ENCODE measurements at regions not wholly inside any gene's neighbourhood (a gene's known extent, or its start where the extent isn't known, plus 50 kb on each side); places are given as distances from the start of the nearest gene placed in this dataset.

GRCh38 chr5:40384782-40385390 is 294.8 kb upstream of the PTGER4 start:
- no peak for DNase-seq

GRCh38 chr5:40383749-40384651 is 295.7 kb upstream of the PTGER4 start:
- DNase-seq, result no peak

DNA sequence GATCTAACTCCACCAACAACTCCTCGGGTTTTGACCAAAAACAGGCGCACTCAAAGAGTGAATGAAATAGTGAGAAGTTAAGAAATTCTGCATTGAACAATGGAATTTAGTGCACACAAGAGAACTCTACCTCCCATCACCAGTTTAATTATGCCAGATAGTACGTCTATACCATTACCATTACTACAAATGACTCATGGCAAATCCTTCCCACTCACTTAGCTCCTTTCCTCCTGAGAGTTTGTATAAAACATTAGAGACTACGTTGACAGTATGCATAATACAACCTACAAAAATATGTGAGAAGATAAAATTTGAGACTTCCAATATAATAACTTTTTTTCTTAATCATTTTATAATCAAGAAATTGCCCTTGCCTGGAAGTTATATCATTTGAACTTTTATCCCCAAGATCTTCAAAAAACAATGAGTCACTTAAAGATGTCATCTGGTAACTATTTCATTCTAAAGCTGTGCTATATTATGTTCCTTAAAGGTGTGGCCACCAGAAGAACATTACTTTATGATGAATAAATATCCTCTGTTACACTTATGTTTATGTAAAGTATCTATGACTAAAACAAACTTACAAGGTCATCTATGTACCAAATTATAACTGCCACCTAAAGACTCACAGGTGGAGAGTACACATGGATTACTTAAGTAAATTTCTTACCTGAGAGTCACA is 297.9 kb upstream of the PTGER4 start:
- no peak for DNase-seq

DNA sequence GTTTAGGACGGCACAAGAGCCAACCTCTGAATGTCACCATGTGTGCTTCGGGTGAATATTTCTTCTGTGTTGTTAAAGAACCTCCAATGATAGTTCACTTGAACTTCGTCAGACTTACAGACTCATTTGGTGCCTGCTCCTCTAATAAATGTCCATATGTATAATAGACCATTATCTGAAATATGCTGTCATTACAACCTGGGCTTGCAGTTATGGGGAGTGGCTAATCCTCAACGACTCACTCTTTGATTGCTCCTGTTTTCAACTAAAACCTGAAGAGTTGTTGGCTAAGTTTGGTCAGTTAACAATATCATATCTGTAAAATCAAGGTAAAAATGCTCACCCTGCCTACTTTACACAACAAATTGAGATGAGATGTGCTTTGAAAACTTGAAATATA is 298.7 kb upstream of the PTGER4 start:
- no peak for DNase-seq

GRCh38 chr5:40378396-40379177 is 301.1 kb upstream of the PTGER4 start:
- DNase-seq, result no peak

DNA sequence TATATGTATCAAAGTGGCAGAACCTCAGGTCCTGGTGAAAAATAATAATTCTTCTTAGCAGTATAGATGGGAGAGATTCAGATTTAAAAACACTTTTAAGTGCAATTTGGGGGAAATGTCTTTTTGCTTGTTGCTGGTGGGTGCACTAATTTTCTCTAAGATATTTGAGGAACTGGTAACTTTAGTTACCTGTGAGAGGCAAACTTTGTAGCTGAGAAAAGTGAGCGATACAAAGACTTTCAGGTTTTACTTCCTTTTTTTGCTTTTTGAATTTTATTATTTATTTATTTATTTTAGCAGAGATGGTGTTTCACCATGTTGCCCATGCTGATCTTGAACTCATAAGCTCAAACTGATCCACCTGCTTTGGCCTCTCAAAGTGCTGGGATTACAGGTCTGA is 303.1 kb upstream of the PTGER4 start:
- DNase-seq, result no peak

GRCh38 chr5:40374853-40375252 is 304.9 kb upstream of the PTGER4 start:
- no peak for DNase-seq

GRCh38 chr5:40368200-40368599 is 311.5 kb upstream of the PTGER4 start:
- DNase-seq, result no peak

GRCh38 chr5:40367255-40367654 is 312.5 kb upstream of the PTGER4 start:
- no peak for DNase-seq

- DNase-seq, result no peak
Observed at GRCh38 chr5:40365342-40366330, 314.1 kb upstream of the PTGER4 start.

DNA sequence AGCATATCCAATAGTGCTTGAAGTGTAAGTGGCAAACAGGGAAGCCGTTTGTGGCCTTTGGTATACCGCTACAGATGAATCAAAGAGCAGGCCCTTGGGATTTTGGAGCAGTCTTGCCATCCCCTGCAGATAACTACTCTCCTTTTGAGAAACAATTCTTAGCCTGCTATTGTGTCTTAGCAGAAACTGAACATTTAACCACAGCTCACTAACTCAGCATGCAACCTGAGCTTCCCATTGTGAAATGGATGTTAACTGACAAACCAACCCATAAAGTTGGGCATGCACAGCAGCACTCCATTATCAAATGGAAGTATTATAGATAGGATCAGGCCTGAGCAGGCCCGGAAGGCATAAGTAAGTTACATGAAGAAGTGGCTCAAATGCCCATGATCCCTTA is 315.3 kb upstream of the PTGER4 start:
- no peak for DNase-seq

DNA sequence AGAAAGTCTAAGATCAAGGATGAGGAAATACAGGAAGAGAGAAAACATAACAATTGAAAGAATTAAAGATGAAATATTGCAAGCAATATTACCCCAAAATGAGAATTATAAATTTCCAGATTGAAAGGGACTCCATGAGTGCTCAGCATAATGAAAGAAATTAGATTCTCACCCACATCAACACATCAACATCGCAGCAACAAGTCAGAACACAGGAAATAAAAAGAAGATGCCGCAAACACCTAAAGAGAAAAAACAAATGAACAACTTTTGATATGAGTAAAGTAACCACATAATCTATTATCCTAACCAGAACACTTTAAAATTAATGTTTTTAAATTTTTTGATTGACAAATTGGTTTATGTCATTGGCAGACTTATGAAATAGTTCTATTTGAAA is 318.3 kb upstream of the PTGER4 start:
- DNase-seq, result no peak

DNA sequence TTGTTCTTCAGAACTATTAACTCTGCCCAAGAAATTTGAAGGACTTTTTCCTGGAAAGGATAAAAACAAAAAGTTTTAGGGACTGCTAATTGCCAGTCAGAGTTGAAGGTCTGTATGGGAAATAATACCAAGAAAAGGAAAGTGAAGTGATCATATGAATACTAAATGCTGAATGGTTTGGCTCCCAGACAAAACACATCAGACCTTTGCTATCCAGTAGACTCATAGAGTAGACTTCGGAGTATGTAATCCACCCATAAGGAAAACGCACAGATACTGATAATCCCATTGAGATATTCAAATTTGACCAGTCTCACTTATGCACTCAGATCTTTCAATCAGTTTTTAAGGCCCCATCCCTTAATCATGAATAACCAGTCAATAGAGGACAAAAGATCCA is 319.0 kb upstream of the PTGER4 start:
- DNase-seq, result no peak

DNA sequence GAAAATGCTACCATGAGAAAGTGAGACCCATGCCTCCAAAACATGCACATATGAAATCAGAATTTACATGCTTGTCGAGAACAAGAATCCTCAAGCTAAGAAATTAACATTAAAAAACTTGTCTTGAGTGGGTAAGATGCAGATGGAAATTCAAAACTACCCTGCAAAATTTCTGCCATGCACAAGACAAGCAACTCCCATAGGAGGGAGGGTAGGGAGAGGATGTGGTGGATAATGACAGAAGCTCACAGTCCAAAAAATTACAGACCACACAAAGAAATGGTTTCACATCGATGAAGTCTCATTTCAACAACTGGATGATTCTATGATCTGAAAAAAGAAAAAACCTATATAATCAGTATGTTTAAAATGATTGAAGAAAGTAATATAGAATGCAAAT is 319.9 kb upstream of the PTGER4 start:
- no peak for DNase-seq

- DNase-seq, result no peak
Observed at GRCh38 chr5:40359093-40359492, 320.6 kb upstream of the PTGER4 start.

GRCh38 chr5:40356248-40356647 is 323.5 kb upstream of the PTGER4 start:
- no peak for DNase-seq

DNA sequence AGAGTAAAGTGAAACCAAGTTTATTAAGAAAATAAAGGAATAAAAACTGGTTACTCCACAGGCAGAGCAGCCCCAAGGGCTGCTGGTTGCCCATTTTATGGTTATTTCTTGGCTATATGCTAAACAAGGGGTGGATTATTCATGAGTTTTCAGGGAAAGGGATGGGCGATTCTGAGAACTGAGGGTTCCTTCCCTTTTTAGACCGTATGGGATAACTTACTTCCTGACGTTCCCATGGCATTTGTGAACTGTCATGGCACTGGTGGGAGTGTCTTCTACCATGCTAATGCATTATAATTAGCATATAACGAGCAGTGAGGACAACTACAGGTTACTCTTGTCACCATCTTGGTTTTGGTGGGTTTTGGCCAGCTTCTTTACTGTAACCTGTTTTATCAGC is 323.9 kb upstream of the PTGER4 start:
- DNase-seq, result no peak

DNA sequence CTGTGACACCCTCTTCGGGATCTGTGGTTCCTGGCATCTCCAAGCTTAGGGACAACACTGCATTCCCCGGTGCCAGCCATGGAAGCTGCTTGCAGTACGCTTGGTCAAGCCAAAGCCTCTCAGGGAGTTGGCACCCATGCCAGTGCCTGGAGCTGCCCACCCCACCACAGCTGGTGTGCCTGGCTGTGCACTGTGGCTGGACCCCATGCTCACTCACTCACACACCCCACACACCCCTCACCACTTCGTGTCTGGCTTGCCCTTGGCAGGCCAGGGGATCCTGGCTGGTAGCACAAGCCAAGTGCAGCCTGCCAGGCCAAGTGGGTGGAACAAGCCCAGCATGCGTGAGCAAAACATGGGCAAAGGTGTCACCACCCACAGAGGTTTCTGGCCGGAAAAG is 324.5 kb upstream of the PTGER4 start:
- no peak for DNase-seq

- DNase-seq, result no peak
Observed at GRCh38 chr5:40354171-40354570, 325.5 kb upstream of the PTGER4 start.

DNA sequence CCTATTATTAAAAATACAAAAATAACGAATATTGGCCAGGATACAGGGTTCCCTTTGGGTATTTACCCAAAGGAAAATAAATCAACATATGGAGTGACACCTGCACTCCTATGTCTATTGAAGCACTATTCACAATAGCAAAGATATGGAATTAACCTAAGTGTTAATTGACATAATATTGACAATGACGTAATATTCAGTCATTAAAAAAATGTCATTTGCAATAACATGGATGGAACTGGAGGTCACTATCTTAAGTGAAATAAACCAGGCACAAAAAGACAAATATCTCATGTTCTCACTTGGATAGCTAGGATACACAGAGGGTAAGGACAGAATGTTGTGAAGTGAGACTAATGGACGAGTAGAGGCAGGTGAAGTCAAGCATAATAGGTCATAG is 326.3 kb upstream of the PTGER4 start:
- no peak for DNase-seq

DNA sequence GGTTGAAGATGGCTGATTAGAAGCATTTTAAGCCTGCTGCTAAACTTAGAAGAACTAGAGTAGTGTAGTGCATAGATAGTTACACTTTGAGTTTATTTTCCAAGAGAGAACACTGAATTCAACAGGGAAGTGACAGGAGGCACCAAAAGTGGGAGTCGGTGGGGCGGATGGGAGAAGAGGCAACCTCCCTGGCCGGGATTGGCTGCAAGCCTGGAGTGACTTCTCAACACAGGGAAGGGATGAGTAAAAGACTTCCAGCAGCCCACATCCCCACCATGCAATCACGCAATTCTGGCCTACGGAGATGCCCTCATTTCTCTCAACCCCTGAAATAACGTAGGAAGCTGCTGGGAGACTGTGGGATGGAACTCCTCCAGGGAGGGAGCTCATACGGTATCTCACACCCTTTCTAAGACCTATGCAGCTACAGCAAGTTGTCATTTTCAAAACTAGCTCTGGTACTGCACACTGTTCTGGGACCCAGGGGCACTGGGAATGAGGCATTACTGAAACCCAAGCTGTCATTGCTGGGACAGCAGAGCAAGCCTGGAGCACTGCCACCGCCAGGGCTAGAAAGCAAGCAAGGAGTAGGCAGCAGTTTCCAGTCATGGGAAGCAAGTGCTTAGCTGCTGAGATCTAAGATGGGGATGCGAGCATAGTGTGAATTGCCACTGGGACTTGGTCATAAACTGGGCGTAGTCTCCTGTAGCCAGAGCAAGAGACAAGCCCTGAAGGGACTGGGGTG is 331.6 kb upstream of the PTGER4 start:
- no peak for DNase-seq
